Uterus (tissue), 3 donors: ENCODE measurements at regions not wholly inside any gene's neighbourhood (a gene's known extent, or its start where the extent isn't known, plus 50 kb on each side); places are given as distances from the start of the nearest gene placed in this dataset.
"Not testable (repeated sequence)": the region's sequence is repeated elsewhere in the genome, so short reads cannot be mapped to it uniquely, and the experiment has no call there.

Source experiments
- DNase-seq, 2 donors: peaks; one replicate each; pipeline ENCODE4 v3.0.0-alpha.2; 2019 to 2020
- H3K27ac ChIP-seq, 2 donors: fragments of 200-600 bp; sonication (generic); 1 replicate in 1 of 2; 2 replicates in 1 of 2; pipeline ENCODE4 v1.5.1; 2016 to 2018
- H3K27me3 ChIP-seq, 2 donors: fragments of 200-600 bp; sonication (generic); one replicate each; pipeline ENCODE4 v1.5.1; 2018 to 2019; ENCODE audit warnings: control low read depth in 1 of 2
- H3K36me3 ChIP-seq, 2 donors: fragments of 200-600 bp; sonication (generic); one replicate each; pipeline ENCODE4 v1.5.1; 2019; ENCODE audit warnings: control low read depth in 1 of 2
- H3K4me1 ChIP-seq, 2 donors: fragments of 200-600 bp; sonication (generic); one replicate each; pipeline ENCODE4 v1.5.1; 2018 to 2019; ENCODE audit warnings: control low read depth in 1 of 2
- H3K4me3 ChIP-seq, 2 donors: fragments of 200-600 bp; sonication (generic); 1 replicate in 1 of 2; 2 replicates in 1 of 2; pipeline ENCODE4 v1.5.1; 2018 to 2019; ENCODE audit warnings: mild to moderate bottlenecking in 1 of 2
- H3K9me3 ChIP-seq, 2 donors: fragments of 200-600 bp; sonication (generic); one replicate each; pipeline ENCODE4 v1.5.1; 2019; ENCODE audit warnings: control low read depth in 1 of 2
- POLR2A ChIP-seq, 2 donors: fragments of 450-650 bp; IDR thresholded peaks; one replicate each; pipeline ENCODE4 v1.6.1; 2016; ENCODE audit warnings: antibody characterized with exemption in 2 of 2, mild to moderate bottlenecking in 1 of 2, moderate library complexity in 1 of 2
- intact Hi-C: fragments of 100-400 bp; cut with DNase I; formaldehyde crosslinking; loops from one replicate; pipeline ENCODE4 v1.15.1; 2023; ENCODE audit warnings: low total_unique reads
- TF ChIP-seq, protein P1 (sequence below), 4 experiments: fragments of 200-600 bp in 2 of 4; fragments of 450-650 bp in 2 of 4; sonication (generic) in 2 of 4; IDR thresholded peaks; one replicate each; pipeline ENCODE4 v1.5.1; 2016 to 2019; ENCODE audit warnings: antibody characterized with exemption in 4 of 4, mild to moderate bottlenecking in 2 of 4, moderate library complexity in 1 of 4
- donor health status: DM: yes; HTN: yes; CAD: no.

DNA sequence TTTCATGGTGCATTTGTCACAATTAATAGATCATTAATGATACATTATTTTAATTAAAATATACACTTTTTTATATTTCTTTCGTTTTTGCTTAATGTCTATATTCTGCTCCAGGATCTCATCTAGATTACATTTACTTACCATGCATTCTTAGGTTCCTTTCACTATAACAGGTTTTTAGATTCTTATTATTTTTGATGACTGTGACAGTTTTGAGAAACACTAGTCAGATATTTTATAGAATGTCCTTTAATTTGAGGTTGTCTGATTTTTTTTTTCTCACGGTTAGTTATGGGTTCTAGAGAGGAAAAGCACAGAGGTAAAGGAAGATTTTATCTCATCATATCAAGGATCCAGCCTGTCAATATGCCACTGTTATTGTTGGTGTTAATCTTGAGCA lies 595.8 kb upstream of the BCHE start:
- H3K27me3 ChIP-seq: no peaks in the 10 kb centered on the region
- H3K27ac ChIP-seq: no peak overlapping the region
- H3K9me3 ChIP-seq: no peaks in the 10 kb centered on the region
- intact Hi-C loops: no loop called here
- H3K36me3 ChIP-seq: peaks cover 0 to 5% of the 10 kb centered on the region in 2 donors
- TF ChIP-seq, protein P1, sequence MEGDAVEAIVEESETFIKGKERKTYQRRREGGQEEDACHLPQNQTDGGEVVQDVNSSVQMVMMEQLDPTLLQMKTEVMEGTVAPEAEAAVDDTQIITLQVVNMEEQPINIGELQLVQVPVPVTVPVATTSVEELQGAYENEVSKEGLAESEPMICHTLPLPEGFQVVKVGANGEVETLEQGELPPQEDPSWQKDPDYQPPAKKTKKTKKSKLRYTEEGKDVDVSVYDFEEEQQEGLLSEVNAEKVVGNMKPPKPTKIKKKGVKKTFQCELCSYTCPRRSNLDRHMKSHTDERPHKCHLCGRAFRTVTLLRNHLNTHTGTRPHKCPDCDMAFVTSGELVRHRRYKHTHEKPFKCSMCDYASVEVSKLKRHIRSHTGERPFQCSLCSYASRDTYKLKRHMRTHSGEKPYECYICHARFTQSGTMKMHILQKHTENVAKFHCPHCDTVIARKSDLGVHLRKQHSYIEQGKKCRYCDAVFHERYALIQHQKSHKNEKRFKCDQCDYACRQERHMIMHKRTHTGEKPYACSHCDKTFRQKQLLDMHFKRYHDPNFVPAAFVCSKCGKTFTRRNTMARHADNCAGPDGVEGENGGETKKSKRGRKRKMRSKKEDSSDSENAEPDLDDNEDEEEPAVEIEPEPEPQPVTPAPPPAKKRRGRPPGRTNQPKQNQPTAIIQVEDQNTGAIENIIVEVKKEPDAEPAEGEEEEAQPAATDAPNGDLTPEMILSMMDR (IDR thresholded peaks at IDR 0.05): no peak
- TF ChIP-seq POLR2A (IDR thresholded peaks at IDR 0.05): no peak
- no peak overlapping the region for H3K4me3 ChIP-seq
- no peaks in the 10 kb centered on the region for H3K4me1 ChIP-seq
- DNase-seq: no peak

GRCh38 chr3:166425900-166426611 lies 588.8 kb upstream of the BCHE start:
- H3K9me3 ChIP-seq: no peaks in the 10 kb centered on the region
- intact Hi-C loops: no loop called here
- no peaks in the 10 kb centered on the region for H3K36me3 ChIP-seq
- H3K27me3 ChIP-seq: no peaks in the 10 kb centered on the region
- no peaks in the 10 kb centered on the region for H3K4me1 ChIP-seq
- no peak overlapping the region for H3K4me3 ChIP-seq
- H3K27ac ChIP-seq: no peak overlapping the region
- DNase-seq: no peak
- no peak for TF ChIP-seq POLR2A (IDR thresholded peaks at IDR 0.05)
- TF ChIP-seq, protein P1 (IDR thresholded peaks at IDR 0.05): no peak

DNA sequence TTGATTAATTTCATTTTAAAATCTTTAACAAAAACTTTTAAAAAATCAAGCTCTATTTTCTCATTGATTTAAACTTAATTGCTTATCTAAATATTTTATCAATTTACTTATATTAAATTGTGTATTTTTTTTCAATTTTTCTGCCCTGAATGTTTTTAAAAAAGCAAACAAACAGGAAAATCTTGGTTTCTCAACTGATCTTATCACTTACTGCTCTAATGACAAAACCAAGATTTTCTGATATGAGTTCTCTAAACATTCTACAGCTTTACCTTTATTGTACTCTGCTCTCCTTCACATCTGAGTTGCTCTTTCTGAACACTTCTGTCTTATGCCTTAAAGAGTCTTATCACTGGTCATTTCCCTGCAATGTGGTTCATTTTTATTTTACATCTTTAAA lies 587.8 kb upstream of the BCHE start:
- Histone ChIP-seq H3K9me3 (no peaks in the 10 kb centered on the region), H3K4me1 (no peaks in the 10 kb centered on the region), H3K4me3 (no peak overlapping the region), H3K27me3 (no peaks in the 10 kb centered on the region), H3K27ac (no peak overlapping the region), H3K36me3 (no peaks in the 10 kb centered on the region)
- intact Hi-C loops: no loop called here
- TF ChIP-seq POLR2A (IDR thresholded peaks at IDR 0.05): no peak
- TF ChIP-seq, protein P1 (IDR thresholded peaks at IDR 0.05): no peak
- DNase-seq: no peak

- DNase-seq, intact Hi-C loops: not testable (repeated sequence)
These were observed 586.7 kb upstream of the BCHE start for GRCh38 chr3:166423824-166424513.

DNA sequence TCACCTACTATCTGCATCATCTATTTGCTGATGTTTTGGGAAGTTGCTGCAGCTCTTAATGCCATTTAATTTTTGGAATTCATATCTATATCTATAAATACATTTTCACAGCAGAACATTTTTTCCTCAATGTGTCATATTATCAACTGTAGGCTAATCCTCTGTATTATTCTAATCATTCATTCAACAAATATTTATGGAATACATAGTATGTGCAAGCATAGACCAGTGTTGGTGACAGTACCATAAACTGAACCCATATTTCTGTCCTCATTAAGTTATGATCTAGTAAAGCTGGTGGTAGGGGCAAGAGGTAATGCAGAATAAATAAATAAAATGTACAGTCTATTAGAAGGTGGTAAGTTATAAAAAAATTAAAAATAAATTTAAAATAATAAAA lies 585.3 kb upstream of the BCHE start:
- Histone ChIP-seq H3K9me3 (no peaks in the 10 kb centered on the region), H3K4me3 (no peak overlapping the region), H3K36me3 (no peaks in the 10 kb centered on the region), H3K27me3 (no peaks in the 10 kb centered on the region), H3K4me1 (no peaks in the 10 kb centered on the region), H3K27ac (no peak overlapping the region)
- intact Hi-C loops: no loop called here
- TF ChIP-seq POLR2A (IDR thresholded peaks at IDR 0.05): no peak
- TF ChIP-seq, protein P1 (IDR thresholded peaks at IDR 0.05): no peak
- no peak for DNase-seq

More at GRCh38 chr3:166423824-166424513, 586.7 kb upstream of the BCHE start:
- H3K36me3 ChIP-seq, H3K4me1 ChIP-seq, H3K27ac ChIP-seq, H3K4me3 ChIP-seq, H3K27me3 ChIP-seq, H3K9me3 ChIP-seq: not testable (repeated sequence)
